Ishikawa (cell line): ENCODE measurements at regions not wholly inside any gene's neighbourhood (a gene's known extent, or its start where the extent isn't known, plus 50 kb on each side); places are given as distances from the start of the nearest gene placed in this dataset.

Source experiments
- CEBPB ChIP-seq: IDR thresholded peaks from 2 replicates; pipeline ENCODE4 v1.6.1; 2012
- CREB1 ChIP-seq: IDR thresholded peaks from 2 replicates; pipeline ENCODE4 v1.6.1; 2012; ENCODE audit warnings: low read depth
- EGR1 ChIP-seq: IDR thresholded peaks from 2 replicates; pipeline ENCODE4 v1.6.1; 2012
- EP300 ChIP-seq: IDR thresholded peaks from 2 replicates; pipeline ENCODE4 v1.6.1; 2012; ENCODE audit warnings: borderline replicate concordance
- FOXM1 ChIP-seq: IDR thresholded peaks from 2 replicates; pipeline ENCODE4 v1.6.1; 2012; ENCODE audit warnings: low read depth, borderline replicate concordance
- NFIC ChIP-seq: IDR thresholded peaks from 2 replicates; pipeline ENCODE4 v1.6.1; 2012
- RAD21 ChIP-seq: IDR thresholded peaks from 2 replicates; pipeline ENCODE4 v1.6.1; 2012; ENCODE audit warnings: low read depth
- TAF1 ChIP-seq: IDR thresholded peaks from 2 replicates; pipeline ENCODE4 v1.6.1; 2012; ENCODE audit warnings: low read depth, mild to moderate bottlenecking
- TCF12 ChIP-seq: IDR thresholded peaks from 2 replicates; pipeline ENCODE4 v1.6.1; 2012; ENCODE audit warnings: low read depth
- TEAD4 ChIP-seq: IDR thresholded peaks from 2 replicates; pipeline ENCODE4 v1.6.1; 2012
- USF1 ChIP-seq: IDR thresholded peaks from 2 replicates; pipeline ENCODE4 v1.6.1; 2012
- YY1 ChIP-seq: IDR thresholded peaks from 2 replicates; pipeline ENCODE4 v1.6.1; 2012; ENCODE audit warnings: low read depth
- ZBTB7A ChIP-seq: IDR thresholded peaks from 2 replicates; pipeline ENCODE4 v1.6.1; 2012; ENCODE audit warnings: low read depth
- TF ChIP-seq, protein P1 (sequence below): IDR thresholded peaks from 2 replicates; pipeline ENCODE4 v1.6.1; 2012; ENCODE audit warnings: low read depth, mild to moderate bottlenecking
- TF ChIP-seq, protein P2 (sequence below): IDR thresholded peaks from 2 replicates; pipeline ENCODE4 v1.6.1; 2012

DNA sequence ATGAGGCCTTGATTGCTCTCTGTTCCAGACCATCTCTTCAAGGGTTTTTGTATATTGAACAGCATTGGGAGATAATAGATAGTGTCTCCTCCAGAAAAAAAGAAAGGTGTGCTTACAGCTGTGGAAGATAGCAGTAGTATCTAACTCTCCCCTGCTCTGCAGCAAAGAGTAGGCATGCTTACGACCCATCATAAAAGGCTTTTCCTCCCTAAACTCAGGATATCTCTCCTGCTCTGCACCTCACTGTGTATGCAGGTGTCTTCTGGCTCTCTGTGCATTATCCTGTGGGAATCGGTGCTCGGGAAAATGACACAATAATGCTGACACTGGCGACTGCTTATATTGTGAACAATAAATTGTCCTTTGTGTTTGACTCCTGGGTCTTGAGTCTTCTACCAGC is 216.0 kb downstream of the RAB28 start:
- TF ChIP-seq FOXM1 = no peak
- no peak for TF ChIP-seq YY1
- TF ChIP-seq, protein P1, sequence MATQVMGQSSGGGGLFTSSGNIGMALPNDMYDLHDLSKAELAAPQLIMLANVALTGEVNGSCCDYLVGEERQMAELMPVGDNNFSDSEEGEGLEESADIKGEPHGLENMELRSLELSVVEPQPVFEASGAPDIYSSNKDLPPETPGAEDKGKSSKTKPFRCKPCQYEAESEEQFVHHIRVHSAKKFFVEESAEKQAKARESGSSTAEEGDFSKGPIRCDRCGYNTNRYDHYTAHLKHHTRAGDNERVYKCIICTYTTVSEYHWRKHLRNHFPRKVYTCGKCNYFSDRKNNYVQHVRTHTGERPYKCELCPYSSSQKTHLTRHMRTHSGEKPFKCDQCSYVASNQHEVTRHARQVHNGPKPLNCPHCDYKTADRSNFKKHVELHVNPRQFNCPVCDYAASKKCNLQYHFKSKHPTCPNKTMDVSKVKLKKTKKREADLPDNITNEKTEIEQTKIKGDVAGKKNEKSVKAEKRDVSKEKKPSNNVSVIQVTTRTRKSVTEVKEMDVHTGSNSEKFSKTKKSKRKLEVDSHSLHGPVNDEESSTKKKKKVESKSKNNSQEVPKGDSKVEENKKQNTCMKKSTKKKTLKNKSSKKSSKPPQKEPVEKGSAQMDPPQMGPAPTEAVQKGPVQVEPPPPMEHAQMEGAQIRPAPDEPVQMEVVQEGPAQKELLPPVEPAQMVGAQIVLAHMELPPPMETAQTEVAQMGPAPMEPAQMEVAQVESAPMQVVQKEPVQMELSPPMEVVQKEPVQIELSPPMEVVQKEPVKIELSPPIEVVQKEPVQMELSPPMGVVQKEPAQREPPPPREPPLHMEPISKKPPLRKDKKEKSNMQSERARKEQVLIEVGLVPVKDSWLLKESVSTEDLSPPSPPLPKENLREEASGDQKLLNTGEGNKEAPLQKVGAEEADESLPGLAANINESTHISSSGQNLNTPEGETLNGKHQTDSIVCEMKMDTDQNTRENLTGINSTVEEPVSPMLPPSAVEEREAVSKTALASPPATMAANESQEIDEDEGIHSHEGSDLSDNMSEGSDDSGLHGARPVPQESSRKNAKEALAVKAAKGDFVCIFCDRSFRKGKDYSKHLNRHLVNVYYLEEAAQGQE = no peak
- TF ChIP-seq EGR1 = no peak
- TF ChIP-seq, protein P2, sequence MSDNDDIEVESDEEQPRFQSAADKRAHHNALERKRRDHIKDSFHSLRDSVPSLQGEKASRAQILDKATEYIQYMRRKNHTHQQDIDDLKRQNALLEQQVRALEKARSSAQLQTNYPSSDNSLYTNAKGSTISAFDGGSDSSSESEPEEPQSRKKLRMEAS = no peak
- TF ChIP-seq TAF1 = no peak

DNA sequence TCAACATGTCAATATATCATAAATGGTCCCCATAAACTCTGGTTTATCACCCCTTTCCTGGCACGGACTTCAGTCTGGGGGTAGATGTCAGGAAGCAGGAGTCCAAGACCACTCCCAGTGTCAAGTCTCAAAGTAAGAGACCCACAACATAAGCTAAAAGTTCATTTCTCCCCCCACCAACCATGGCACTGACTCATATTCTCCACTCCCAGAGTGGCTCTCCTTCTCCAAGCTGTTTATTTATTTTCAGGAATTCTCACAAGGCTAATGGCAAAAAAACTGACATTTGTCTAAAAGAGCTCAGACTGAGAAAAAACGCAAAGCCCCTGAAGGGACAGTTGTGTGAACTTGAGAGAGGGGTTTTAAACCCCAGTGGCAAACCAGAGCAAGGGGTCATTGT is 217.0 kb downstream of the RAB28 start:
- TF ChIP-seq EP300 (no peak), TAF1 (no peak), TCF12 (no peak), TEAD4 (no peak), ZBTB7A (no peak), NFIC (no peak)

DNA sequence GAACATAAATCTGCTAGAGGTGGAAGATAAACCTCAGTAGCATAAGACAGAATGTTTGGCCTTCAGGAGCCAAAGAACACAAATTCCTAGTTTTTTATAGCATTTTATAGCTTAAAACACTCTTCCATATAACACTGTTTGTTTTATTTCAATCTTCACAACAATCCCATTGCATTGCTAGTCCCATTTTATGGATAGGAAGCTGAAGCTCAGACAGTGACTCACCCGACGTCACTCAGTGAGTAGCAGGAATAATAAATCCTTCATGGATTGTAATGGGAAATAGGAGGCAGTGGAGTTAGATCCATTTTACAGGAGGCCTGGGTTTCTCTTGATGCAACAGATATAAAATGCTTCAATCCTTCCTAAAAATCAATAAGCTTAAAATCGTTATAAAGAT is 217.5 kb downstream of the RAB28 start:
- TF ChIP-seq EGR1 = no peak
- TF ChIP-seq TCF12 = no peak
- no peak for TF ChIP-seq TAF1
- TF ChIP-seq RAD21 = no peak
- TF ChIP-seq, protein P1 = no peak
- no peak for TF ChIP-seq TEAD4
- TF ChIP-seq USF1 = no peak
- no peak for TF ChIP-seq NFIC
- no peak for TF ChIP-seq CEBPB
- no peak for TF ChIP-seq FOXM1
- no peak for TF ChIP-seq ZBTB7A

DNA sequence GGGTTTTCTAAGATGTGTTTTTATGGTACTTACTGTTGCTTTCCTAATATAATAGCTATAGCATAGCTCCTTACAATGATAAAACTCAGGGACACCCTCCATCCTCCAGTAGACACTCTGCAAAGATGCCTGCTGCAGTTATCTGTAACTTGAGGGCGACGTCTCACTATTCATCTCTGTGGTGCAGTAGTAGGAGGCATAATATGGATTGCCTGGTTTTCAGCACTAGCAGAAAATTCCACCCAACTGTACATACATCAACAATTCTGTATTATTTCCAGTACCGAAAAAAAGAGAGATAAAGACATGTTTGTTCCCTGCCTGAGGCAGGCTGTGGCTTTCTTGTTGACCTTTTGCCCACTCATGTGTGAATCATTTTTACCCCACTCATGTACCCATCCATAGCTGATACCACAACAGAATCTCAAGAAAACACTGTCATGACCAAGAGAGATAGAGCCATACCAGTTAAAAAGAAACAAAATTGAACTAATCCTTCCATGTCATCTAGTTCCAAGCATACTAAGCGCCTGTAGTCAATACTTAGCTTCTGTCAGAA is 220.1 kb downstream of the RAB28 start:
- TF ChIP-seq RAD21 = no peak
- TF ChIP-seq TAF1 = no peak
- TF ChIP-seq ZBTB7A = no peak
- TF ChIP-seq EP300 = no peak
- no peak for TF ChIP-seq FOXM1
- no peak for TF ChIP-seq CEBPB
- no peak for TF ChIP-seq YY1
- TF ChIP-seq, protein P2 = no peak
- no peak for TF ChIP-seq TEAD4
- no peak for TF ChIP-seq CREB1
- TF ChIP-seq USF1 = no peak
- TF ChIP-seq TCF12 = no peak

- TF ChIP-seq CREB1 (no peak), FOXM1 (no peak), TCF12 (no peak), USF1 (no peak), TEAD4 (no peak), NFIC (no peak), YY1 (no peak), ZBTB7A (no peak), RAD21 (no peak), EP300 (no peak), EGR1 (no peak), CEBPB (no peak), TAF1 (no peak)
- TF ChIP-seq, protein P2 = no peak
- TF ChIP-seq, protein P1 = no peak
These were observed 221.3 kb downstream of the RAB28 start for GRCh38 chr4:13262816-13263215.
